ENCODE measurements at regions not wholly inside any gene's neighbourhood (a gene's known extent, or its start where the extent isn't known, plus 50 kb on each side); places are given as distances from the start of the nearest gene placed in this dataset.

- TF ChIP-seq CTCF (IDR thresholded peaks at IDR 0.05) (no peak), POLR2A (IDR thresholded peaks at IDR 0.05) (no peak)
These were observed 224.0 kb upstream of the B3GAT1 start for GRCh38 chr11:134636071-134636470.

Data from heart left ventricle (tissue), 13 donors.